B cell (primary cell): ENCODE measurements at regions not wholly inside any gene's neighbourhood (a gene's known extent, or its start where the extent isn't known, plus 50 kb on each side); places are given as distances from the start of the nearest gene placed in this dataset.

ENCODE experiments used
- ATAC-seq: fragments of 200-7000 bp; cut with Tn5 transposase; one replicate; pipeline ENCODE4 v1.10.0; 2021; ENCODE audit warnings: low read depth, mild to moderate bottlenecking, moderate number of reproducible peaks, moderate library complexity
- CTCF ChIA-PET: fragments of 350-600 bp; sonication (Branson Sonifier 250); formaldehyde crosslinking; loops from one replicate; lab custom pipeline; 2021; ENCODE audit warnings: antibody characterized with exemption, inconsistent platforms; lab: Charles Lee
- POLR2A ChIA-PET: fragments of 350-600 bp; sonication (Branson Sonifier 250); formaldehyde crosslinking; loops from one replicate; lab custom pipeline; 2021; ENCODE audit warnings: antibody characterized with exemption; lab: Charles Lee
- DNase-seq: peaks from one replicate; pipeline ENCODE4 v3.0.0; 2013
- H2AFZ ChIP-seq: 2 replicates; pipeline ENCODE4 v1.6.1; 2012; ENCODE audit warnings: mild to moderate bottlenecking, low read depth, low read length; ENCODE audit not compliant: insufficient read depth, poor library complexity, severe bottlenecking
- H3K27ac ChIP-seq, 2 donors: 1 replicate in 1 of 2; 2 replicates in 1 of 2; pipeline ENCODE4 v1.5.1; 2012 to 2013; ENCODE audit warnings: low read length in 2 of 2, mild to moderate bottlenecking in 2 of 2, moderate library complexity in 1 of 2
- H3K27me3 ChIP-seq, 4 experiments: fragments of 200-600 bp in 1 of 4; sonication (generic) in 1 of 4; replicated peaks in 1 of 4; 1 replicate in 2 of 4; 2 replicates in 2 of 4; pipeline versions ENCODE4 v1.6.1 to v1.7.0; 2013 to 2016; ENCODE audit warnings: low read length in 3 of 4, mild to moderate bottlenecking in 2 of 4, mixed read lengths in 1 of 4, moderate library complexity in 1 of 4; ENCODE audit not compliant: insufficient read depth in 4 of 4, control insufficient read depth in 3 of 4; ENCODE audit errors: control extremely low read depth in 1 of 4
- H3K36me3 ChIP-seq, 2 experiments: replicated peaks in 1 of 2; 1 replicate in 1 of 2; 2 replicates in 1 of 2; pipeline versions ENCODE4 v1.6.1 to v1.7.1; 2013; ENCODE audit warnings: low read length in 1 of 2; ENCODE audit not compliant: insufficient read depth in 2 of 2, control insufficient read depth in 1 of 2; ENCODE audit errors: control extremely low read depth in 1 of 2, extremely low read depth in 1 of 2
- H3K4me1 ChIP-seq, 2 donors: fragments of 200-600 bp in 1 of 2; sonication (generic) in 1 of 2; 1 replicate in 1 of 2; 2 replicates in 1 of 2; pipeline versions ENCODE4 v1.5.1 to v1.6.1; 2013 to 2017; ENCODE audit warnings: low read length in 2 of 2; ENCODE audit not compliant: control insufficient read depth in 2 of 2, insufficient read depth in 2 of 2
- H3K4me2 ChIP-seq: replicated peaks from 2 replicates; pipeline ENCODE3; 2012; ENCODE audit warnings: mild to moderate bottlenecking, low read depth, low read length; ENCODE audit not compliant: poor library complexity, severe bottlenecking
- H3K4me3 ChIP-seq, 5 experiments: fragments of 200-600 bp in 1 of 5; sonication (generic) in 1 of 5; 1 replicate in 3 of 5; 2 replicates in 2 of 5; pipeline versions ENCODE4 v1.5.1 to v1.7.0; 2011 to 2016; ENCODE audit warnings: low read length in 4 of 5, mild to moderate bottlenecking in 4 of 5, low read depth in 2 of 5, control low read depth in 1 of 5, moderate library complexity in 1 of 5; ENCODE audit not compliant: insufficient read depth in 1 of 5; ENCODE audit errors: control extremely low read depth in 1 of 5, extremely low read depth in 1 of 5
- H3K79me2 ChIP-seq: fragments of 200-600 bp; sonication (generic); one replicate; pipeline ENCODE4 v1.6.0; 2016; ENCODE audit warnings: low read length; ENCODE audit not compliant: control insufficient read depth, insufficient read depth
- H3K9ac ChIP-seq: fragments of 200-600 bp; sonication (generic); 2 replicates; pipeline ENCODE4 v1.6.1; 2017; ENCODE audit warnings: mild to moderate bottlenecking, low read length, moderate library complexity
- H3K9me3 ChIP-seq, 3 donors: one replicate each; pipeline versions ENCODE4 v1.6.1 to v1.7.1; 2013; ENCODE audit warnings: low read length in 2 of 3; ENCODE audit not compliant: control insufficient read depth in 2 of 3, insufficient read depth in 1 of 3; ENCODE audit errors: control extremely low read depth in 1 of 3
- H4K20me1 ChIP-seq: 2 replicates; pipeline ENCODE4 v1.6.0; 2012; ENCODE audit warnings: mild to moderate bottlenecking, low read length; ENCODE audit not compliant: insufficient read depth, control insufficient read depth, poor library complexity, severe bottlenecking
- H3K27ac Mint-ChIP-seq: one replicate; pipeline ENCODE4 v1.8.0; 2021; ENCODE audit warnings: mixed read lengths
- H3K27me3 Mint-ChIP-seq: one replicate; pipeline ENCODE4 v1.8.0; 2021; ENCODE audit warnings: mixed read lengths
- H3K4me1 Mint-ChIP-seq: one replicate; pipeline ENCODE4 v1.8.0; 2021; ENCODE audit warnings: mixed read lengths
- H3K4me3 Mint-ChIP-seq: one replicate; pipeline ENCODE4 v1.8.0; 2021; ENCODE audit warnings: mixed read lengths
- H3K9me3 Mint-ChIP-seq: one replicate; pipeline ENCODE4 v1.8.0; 2022; ENCODE audit warnings: mixed read lengths; ENCODE audit not compliant: insufficient read depth
- CTCF ChIP-seq: fragments of 200-600 bp; IDR thresholded peaks from one replicate; pipeline ENCODE4 v1.8.0; 2022; ENCODE audit warnings: antibody characterized with exemption, mild to moderate bottlenecking
- EZH2 ChIP-seq: IDR thresholded peaks from 2 replicates; pipeline ENCODE4 v1.6.1; 2012; ENCODE audit warnings: borderline replicate concordance, low read depth, mild to moderate bottlenecking, moderate library complexity, low read length; ENCODE audit not compliant: insufficient read depth, poor library complexity, severe bottlenecking
- WGBS: methylation state at CpG from one replicate; pipeline ENCODE4 v1.1.5; 2013; ENCODE audit warnings: missing lambda C conversion rate; ENCODE audit not compliant: insufficient coverage; 5-methylcytosine and 5-hydroxymethylcytosine counted together
- intact Hi-C: fragments of 100-400 bp; cut with micrococcal nuclease; formaldehyde crosslinking; loops from one replicate; pipeline ENCODE4 v1.10.0; 2022

GRCh38 chr20:40532103-40532502 lies 156.9 kb downstream of the MAFB start:
- H3K27me3 ChIP-seq: no peaks in the 10 kb centered on the region
- peaks cover 1 to 8% (median 8%) of the 10 kb centered on the region in 3 donors for H3K9me3 ChIP-seq
- ChIA-PET POLR2A (no interaction called here), CTCF (no interaction called here)
- H3K4me2 ChIP-seq: no peak overlapping the region
- H3K4me3 ChIP-seq: no peak overlapping the region
- no peaks in the 10 kb centered on the region for H4K20me1 ChIP-seq
- no peak overlapping the region for H3K9ac ChIP-seq
- no peaks in the 10 kb centered on the region for H3K4me1 ChIP-seq
- intact Hi-C loops: no loop called here
- H3K4me1 Mint-ChIP-seq: no peaks in the 10 kb centered on the region
- no peaks in the 10 kb centered on the region for H3K36me3 ChIP-seq
- no peaks in the 10 kb centered on the region for H3K27me3 Mint-ChIP-seq
- H3K27ac ChIP-seq: no peak overlapping the region
- TF ChIP-seq EZH2: no peak
- TF ChIP-seq CTCF: no peak
- ATAC-seq: no peak
- DNase-seq: no peak
- WGBS: no CpG with 5 or more reads among the region's 4 CpGs
- H3K27ac Mint-ChIP-seq: no peak overlapping the region
- H3K79me2 ChIP-seq: no peaks in the 10 kb centered on the region
- H3K9me3 Mint-ChIP-seq: peaks cover 13% of the 10 kb centered on the region
- no peak overlapping the region for H2AFZ ChIP-seq
- no peak overlapping the region for H3K4me3 Mint-ChIP-seq

- no peak overlapping the region for H3K4me3 Mint-ChIP-seq
- no peak overlapping the region for H3K4me3 ChIP-seq
These were observed 163.7 kb downstream of the MAFB start for GRCh38 chr20:40525351-40525750.

More at GRCh38 chr20:40525351-40525750, 163.7 kb downstream of the MAFB start:
- Histone ChIP-seq H3K9me3 (peaks cover 0 to 2% (median 0%) of the 10 kb centered on the region in 3 donors), H3K27me3 (no peaks in the 10 kb centered on the region), H3K4me2 (no peak overlapping the region), H3K27ac (no peak overlapping the region), H3K79me2 (no peaks in the 10 kb centered on the region), H3K9ac (no peak overlapping the region), H2AFZ (no peak overlapping the region), H3K36me3 (no peaks in the 10 kb centered on the region), H4K20me1 (no peaks in the 10 kb centered on the region), H3K4me1 (no peaks in the 10 kb centered on the region)
- peaks cover 13% of the 10 kb centered on the region for H3K27me3 Mint-ChIP-seq
- POLR2A ChIA-PET: no interaction called here
- no peaks in the 10 kb centered on the region for H3K4me1 Mint-ChIP-seq
- WGBS: no CpG with 5 or more reads among the region's 4 CpGs
- no peak for DNase-seq
- TF ChIP-seq EZH2 (no peak), CTCF (no peak)
- no peak overlapping the region for H3K27ac Mint-ChIP-seq
- ATAC-seq: no peak
- CTCF ChIA-PET: no interaction called here
- H3K9me3 Mint-ChIP-seq: peaks cover 4% of the 10 kb centered on the region
- intact Hi-C loops: no loop called here
